SW 1271 (cell line): ENCODE measurements at regions not wholly inside any gene's neighbourhood (a gene's known extent, or its start where the extent isn't known, plus 50 kb on each side); places are given as distances from the start of the nearest gene placed in this dataset.
"Not testable (repeated sequence)": the region's sequence is repeated elsewhere in the genome, so short reads cannot be mapped to it uniquely, and the experiment has no call there.

Experiments
- DNase-seq, 2 experiments: peaks; one replicate each; lab custom pipeline; 2025; lab: John Stamatoyannopoulos, UW

DNA sequence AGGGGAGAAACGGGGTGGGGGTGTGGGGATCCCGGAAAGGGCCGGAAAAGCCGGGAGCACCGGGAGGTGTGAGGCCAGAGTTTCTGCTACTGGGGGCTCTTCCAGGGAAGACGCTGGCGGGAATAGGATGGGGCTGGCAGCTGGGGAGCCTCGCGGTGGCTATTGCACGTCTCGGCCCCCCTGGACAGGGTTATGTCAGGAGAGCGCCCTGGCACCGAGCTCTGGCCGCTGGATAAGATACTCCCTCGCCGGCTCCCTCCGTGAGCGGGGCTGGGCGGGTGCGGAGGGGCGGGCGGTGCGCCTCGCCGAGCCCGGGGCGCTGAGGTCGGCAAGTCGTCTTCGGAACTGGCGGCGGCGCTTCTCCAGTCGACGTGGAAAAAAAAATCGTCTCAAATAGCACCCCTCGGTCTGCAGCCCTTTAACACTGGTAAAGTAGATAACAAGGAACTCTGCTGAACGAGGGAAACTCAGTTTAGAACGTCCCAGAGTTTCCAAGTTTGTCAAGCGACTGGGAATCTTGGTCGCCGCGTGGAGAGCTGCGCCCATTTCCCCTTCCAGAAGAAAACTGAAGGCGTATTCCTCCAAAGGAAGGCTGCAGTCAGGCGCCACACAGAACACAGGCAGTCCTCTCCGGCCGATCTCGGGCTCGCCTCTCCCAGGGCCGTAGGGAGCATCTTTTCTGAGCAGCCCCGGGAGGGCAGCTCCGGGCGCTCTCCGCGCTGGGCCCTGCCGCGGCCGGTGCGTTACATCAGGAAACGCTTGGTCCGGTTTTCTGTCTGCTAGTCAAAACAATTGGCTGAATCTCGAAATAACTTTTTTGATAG, 115.1 kb downstream of the KCNRG start:
- DNase-seq: no peak

GRCh38 chr13:50131920-50132903, 117.0 kb downstream of the KCNRG start:
- no peak for DNase-seq

GRCh38 chr13:50132904-50133357, 117.7 kb downstream of the KCNRG start:
- DNase-seq: no peak

- DNase-seq: no peak
These were observed 118.2 kb downstream of the KCNRG start for GRCh38 chr13:50133358-50133953.

- DNase-seq: no peak
These were observed 121.0 kb downstream of the KCNRG start for GRCh38 chr13:50136226-50136625.

GRCh38 chr13:50136678-50137077, 121.4 kb downstream of the KCNRG start:
- DNase-seq: no peak

GRCh38 chr13:50139435-50139934, 124.2 kb downstream of the KCNRG start:
- DNase-seq: not testable (repeated sequence)

DNA sequence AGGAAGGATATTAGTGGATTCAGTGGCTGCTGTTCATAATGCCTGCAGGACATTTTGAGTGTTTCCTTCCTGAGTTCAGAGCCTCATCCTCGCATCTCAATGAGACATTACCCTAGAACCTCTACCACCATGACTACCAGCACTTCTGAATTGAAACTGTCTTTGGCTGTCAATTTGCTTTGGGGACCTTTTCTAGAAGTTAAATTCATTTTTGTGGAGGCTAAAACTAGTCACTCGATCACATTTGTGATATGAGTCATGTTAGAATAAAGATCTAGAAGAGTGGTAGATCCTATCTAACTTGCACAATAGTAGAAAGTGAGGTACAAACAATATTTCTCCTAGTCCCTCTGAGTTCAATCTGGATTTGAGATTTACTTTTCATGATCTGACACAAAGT, 124.9 kb downstream of the KCNRG start:
- DNase-seq: no peak

GRCh38 chr13:50140581-50141374, 125.5 kb downstream of the KCNRG start:
- DNase-seq: no peak

- no peak for DNase-seq
These were observed 126.2 kb downstream of the KCNRG start for GRCh38 chr13:50141375-50141975.

GRCh38 chr13:50144246-50145160, 129.3 kb downstream of the KCNRG start:
- DNase-seq: no peak

GRCh38 chr13:50149214-50149613, 134.0 kb downstream of the KCNRG start:
- DNase-seq: no peak

GRCh38 chr13:50149932-50150331, 134.7 kb downstream of the KCNRG start:
- DNase-seq: no peak

DNA sequence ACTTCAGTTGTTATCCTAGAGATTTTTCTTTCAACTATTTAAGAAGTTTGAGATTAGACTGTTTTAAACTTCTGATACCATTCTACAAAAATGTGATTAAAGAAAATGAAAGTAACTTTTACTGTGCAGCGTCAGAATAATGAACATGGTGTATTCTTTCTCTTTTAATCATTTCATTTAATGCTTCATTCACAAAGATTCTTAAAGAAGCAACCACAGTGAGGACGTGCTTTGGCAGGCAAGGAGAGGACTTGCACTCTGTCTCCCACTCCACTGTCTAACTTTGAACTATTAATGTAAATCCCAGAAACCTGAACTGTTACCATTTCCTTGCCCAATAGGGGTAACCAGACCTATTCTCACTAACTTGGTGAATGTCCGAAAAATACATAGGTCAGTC, 137.0 kb downstream of the KCNRG start:
- DNase-seq: no peak

- DNase-seq: no peak
These were observed 137.5 kb downstream of the KCNRG start for GRCh38 chr13:50152655-50153309.

DNA sequence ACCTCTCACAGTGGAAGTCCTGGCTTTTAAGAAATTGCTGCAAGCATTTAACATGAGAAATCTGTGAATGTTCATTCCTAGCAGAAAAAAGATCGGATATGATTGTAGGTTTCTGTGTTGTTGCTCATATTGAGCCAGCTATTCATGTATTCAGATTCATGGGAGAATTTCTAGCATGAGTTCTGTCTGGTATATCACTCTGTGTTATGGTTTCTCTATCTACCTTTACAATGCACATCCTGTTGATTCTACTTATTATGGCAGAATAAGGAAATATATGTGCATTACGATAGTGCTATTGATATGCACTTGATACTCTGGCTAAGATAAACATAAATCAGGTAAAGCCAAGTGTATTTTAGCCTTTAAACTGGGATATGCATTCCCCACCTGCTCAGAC, 138.2 kb downstream of the KCNRG start:
- no peak for DNase-seq

GRCh38 chr13:50153876-50154275, 138.6 kb downstream of the KCNRG start:
- DNase-seq: no peak

DNA sequence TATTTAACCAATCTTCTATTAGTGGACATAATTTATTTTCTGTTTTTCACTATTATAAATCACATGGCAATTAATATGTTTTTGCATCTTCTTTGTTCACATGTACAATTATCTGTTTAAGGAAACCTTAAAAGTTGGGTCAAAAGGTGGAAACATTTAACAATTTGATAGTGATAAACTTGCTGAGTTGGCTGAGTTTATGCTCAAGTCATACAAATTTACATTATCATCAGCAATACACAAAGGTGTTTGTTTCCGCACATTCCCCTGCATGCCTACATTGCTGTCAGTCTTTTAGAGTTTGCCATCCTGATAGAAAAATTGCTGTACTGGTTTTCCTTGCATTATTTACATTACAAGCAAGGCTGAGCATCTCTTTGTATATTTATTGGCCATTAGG, 139.5 kb downstream of the KCNRG start:
- DNase-seq: no peak

DNA sequence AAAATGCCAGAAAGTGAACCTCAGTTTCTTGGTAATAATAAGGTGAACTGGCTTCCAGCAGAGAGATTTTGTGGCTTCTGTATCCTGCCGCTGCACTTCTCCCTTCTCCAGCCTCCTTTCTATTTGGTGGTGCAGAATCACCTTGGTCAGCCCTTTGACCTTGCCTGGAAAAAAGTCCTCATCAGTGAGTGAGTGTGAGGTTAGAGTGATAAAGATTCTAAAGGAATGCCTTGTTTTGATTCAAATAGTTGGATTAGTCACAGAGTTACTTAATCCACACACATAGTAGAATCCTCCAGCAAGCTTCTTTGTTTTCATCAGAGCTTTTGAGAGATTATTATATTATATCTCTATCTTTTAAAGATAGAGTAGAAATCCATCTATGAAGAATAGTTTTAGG, 140.9 kb downstream of the KCNRG start:
- no peak for DNase-seq
